ENCODE measurements at regions not wholly inside any gene's neighbourhood (a gene's known extent, or its start where the extent isn't known, plus 50 kb on each side); places are given as distances from the start of the nearest gene placed in this dataset.

- POLR2A ChIA-PET, result no interaction called here
- intact Hi-C loops (cut with micrococcal nuclease; ENCODE audit: unreplicated experiment), result no loop called here
Measured at GRCh38 chr11:92098172-92098571, 126.4 kb upstream of the FAT3 start.

DNA sequence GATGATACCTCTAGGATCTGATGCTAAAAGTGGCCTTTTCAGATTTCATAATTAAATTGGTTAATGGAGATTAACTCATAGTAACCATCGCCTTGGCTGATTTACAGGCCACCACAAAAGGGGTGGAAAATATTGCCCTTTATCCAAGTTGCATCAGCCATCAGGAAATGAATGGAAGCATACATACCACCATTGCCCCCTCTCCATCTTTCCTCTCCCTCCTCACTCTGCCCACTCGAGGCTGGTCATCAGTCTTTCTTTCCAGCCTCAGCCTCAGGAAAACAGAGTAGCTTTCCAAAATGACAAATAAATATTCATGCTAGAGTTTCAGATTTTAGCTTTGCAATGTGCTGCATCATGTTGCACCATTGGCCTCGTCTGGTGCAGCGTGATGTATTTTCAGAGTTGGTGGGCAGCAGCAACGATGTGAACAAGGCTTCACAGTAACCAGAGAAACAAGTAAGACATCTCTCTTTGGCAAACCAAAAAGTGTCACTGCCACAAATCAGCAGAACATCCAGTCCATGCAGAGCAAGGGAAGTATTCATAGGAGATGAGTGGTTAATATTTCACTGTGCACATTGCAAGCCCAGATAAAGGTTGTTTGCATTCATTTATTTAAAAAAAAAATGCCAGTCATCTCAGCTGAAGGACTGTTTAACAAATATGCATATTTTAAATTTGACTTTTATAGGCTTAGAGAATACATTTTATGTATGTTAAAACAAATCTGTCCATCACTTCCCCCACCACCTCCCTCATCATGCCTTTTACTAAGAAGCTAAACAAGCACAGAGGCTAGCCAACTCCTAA is 136.7 kb upstream of the FAT3 start:
- H3K27me3 ChIP-seq (replicated peaks; ENCODE audit: control insufficient read depth, insufficient read depth, low read length), result no peaks in the 10 kb centered on the region
- Mint-ChIP-seq H3K27ac (ENCODE audit: unreplicated experiment) (no peak overlapping the region), H3K4me3 (ENCODE audit: unreplicated experiment) (no peak overlapping the region), H3K9me3 (ENCODE audit: unreplicated experiment) (no peaks in the 10 kb centered on the region), H3K4me1 (ENCODE audit: low read depth, unreplicated experiment) (no peaks in the 10 kb centered on the region), H3K27me3 (ENCODE audit: insufficient read depth, unreplicated experiment) (peaks cover 7% of the 10 kb centered on the region), H3K36me3 (ENCODE audit: insufficient read depth, unreplicated experiment) (no peaks in the 10 kb centered on the region)
- no TSS peak for BruUV-seq (replicated peaks)
- ChIA-PET CTCF (no interaction called here), POLR2A (no interaction called here)
- no peak overlapping the region for H3K4me3 ChIP-seq (ENCODE audit: low read depth, low read length)
- no peak for DNase-seq
- intact Hi-C loops (cut with micrococcal nuclease; ENCODE audit: unreplicated experiment), result no loop called here
- H3K4me1 ChIP-seq, result no peaks in the 10 kb centered on the region
- peaks cover 3% of the 10 kb centered on the region; the same call in 1 of the 2 replicates for H3K9me3 ChIP-seq
- TF ChIP-seq, protein P1, sequence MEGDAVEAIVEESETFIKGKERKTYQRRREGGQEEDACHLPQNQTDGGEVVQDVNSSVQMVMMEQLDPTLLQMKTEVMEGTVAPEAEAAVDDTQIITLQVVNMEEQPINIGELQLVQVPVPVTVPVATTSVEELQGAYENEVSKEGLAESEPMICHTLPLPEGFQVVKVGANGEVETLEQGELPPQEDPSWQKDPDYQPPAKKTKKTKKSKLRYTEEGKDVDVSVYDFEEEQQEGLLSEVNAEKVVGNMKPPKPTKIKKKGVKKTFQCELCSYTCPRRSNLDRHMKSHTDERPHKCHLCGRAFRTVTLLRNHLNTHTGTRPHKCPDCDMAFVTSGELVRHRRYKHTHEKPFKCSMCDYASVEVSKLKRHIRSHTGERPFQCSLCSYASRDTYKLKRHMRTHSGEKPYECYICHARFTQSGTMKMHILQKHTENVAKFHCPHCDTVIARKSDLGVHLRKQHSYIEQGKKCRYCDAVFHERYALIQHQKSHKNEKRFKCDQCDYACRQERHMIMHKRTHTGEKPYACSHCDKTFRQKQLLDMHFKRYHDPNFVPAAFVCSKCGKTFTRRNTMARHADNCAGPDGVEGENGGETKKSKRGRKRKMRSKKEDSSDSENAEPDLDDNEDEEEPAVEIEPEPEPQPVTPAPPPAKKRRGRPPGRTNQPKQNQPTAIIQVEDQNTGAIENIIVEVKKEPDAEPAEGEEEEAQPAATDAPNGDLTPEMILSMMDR (IDR thresholded peaks at IDR 0.05; ENCODE audit: insufficient read depth in 1 of 2, low read depth in 1 of 2, low read length in 1 of 2, severe bottlenecking in 1 of 2, unreplicated experiment in 1 of 2), result no peak
- H3K36me3 ChIP-seq (ENCODE audit: control insufficient read depth, insufficient read depth, low read length), result no peaks in the 10 kb centered on the region

More at GRCh38 chr11:92098172-92098571, 126.4 kb upstream of the FAT3 start:
- Mint-ChIP-seq H3K27ac (ENCODE audit: unreplicated experiment) (no peak overlapping the region), H3K27me3 (ENCODE audit: insufficient read depth, unreplicated experiment) (peaks cover 3% of the 10 kb centered on the region), H3K9me3 (ENCODE audit: unreplicated experiment) (no peaks in the 10 kb centered on the region), H3K4me3 (ENCODE audit: unreplicated experiment) (no peak overlapping the region), H3K36me3 (ENCODE audit: insufficient read depth, unreplicated experiment) (no peaks in the 10 kb centered on the region), H3K4me1 (ENCODE audit: low read depth, unreplicated experiment) (no peaks in the 10 kb centered on the region)
- H3K4me3 ChIP-seq (ENCODE audit: low read depth, low read length), result no peak overlapping the region
- no peaks in the 10 kb centered on the region for H3K36me3 ChIP-seq (ENCODE audit: control insufficient read depth, insufficient read depth, low read length)
- CTCF ChIA-PET, result no interaction called here
- BruUV-seq (replicated peaks), result no TSS peak
- DNase-seq, result no peak
- H3K4me1 ChIP-seq, result no peaks in the 10 kb centered on the region
- no peaks in the 10 kb centered on the region for H3K27me3 ChIP-seq (replicated peaks; ENCODE audit: control insufficient read depth, insufficient read depth, low read length)
- no peaks in the 10 kb centered on the region for H3K9me3 ChIP-seq
- TF ChIP-seq, protein P1 (IDR thresholded peaks at IDR 0.05; ENCODE audit: insufficient read depth in 1 of 2, low read depth in 1 of 2, low read length in 1 of 2, severe bottlenecking in 1 of 2, unreplicated experiment in 1 of 2), result no peak

DNA sequence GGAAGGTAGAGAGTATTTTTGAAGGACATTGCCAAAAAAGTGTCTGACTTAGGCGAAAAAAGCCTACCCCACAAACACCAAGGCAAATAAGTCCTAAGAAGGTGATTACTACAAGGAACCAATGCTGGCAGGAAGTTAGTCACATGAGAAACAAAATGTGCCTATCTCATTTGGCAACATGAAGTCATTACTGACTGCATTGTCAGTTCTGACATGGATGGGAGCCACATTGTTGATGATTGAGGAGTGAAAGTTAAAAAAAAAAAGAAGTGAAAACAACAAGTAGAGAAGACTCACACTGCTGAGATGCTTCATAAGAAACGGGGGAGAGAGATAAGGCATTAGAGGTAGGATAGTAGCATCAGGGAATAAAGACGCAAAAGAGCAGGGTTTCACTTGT is 141.5 kb upstream of the FAT3 start:
- no peak overlapping the region for H3K27ac Mint-ChIP-seq (ENCODE audit: unreplicated experiment)
- intact Hi-C loops (cut with micrococcal nuclease; ENCODE audit: unreplicated experiment), result no loop called here
- CTCF ChIA-PET, result no interaction called here

More for the DNA sequence above, 141.5 kb upstream of the FAT3 start:
- H3K36me3 Mint-ChIP-seq (ENCODE audit: insufficient read depth, unreplicated experiment), result no peaks in the 10 kb centered on the region
- POLR2A ChIA-PET, result no interaction called here
- no peaks in the 10 kb centered on the region for H3K4me1 Mint-ChIP-seq (ENCODE audit: low read depth, unreplicated experiment)
- TF ChIP-seq, protein P1 (IDR thresholded peaks at IDR 0.05; ENCODE audit: insufficient read depth in 1 of 2, low read depth in 1 of 2, low read length in 1 of 2, severe bottlenecking in 1 of 2, unreplicated experiment in 1 of 2), result no peak
- no peak overlapping the region for H3K4me3 Mint-ChIP-seq (ENCODE audit: unreplicated experiment)
- H3K36me3 ChIP-seq (ENCODE audit: control insufficient read depth, insufficient read depth, low read length), result no peaks in the 10 kb centered on the region
- H3K27me3 ChIP-seq (replicated peaks; ENCODE audit: control insufficient read depth, insufficient read depth, low read length), result no peaks in the 10 kb centered on the region
- peaks cover 7% of the 10 kb centered on the region for H3K27me3 Mint-ChIP-seq (ENCODE audit: insufficient read depth, unreplicated experiment)
- no peaks in the 10 kb centered on the region for H3K9me3 ChIP-seq
- BruUV-seq (replicated peaks), result no TSS peak
- no peaks in the 10 kb centered on the region for H3K4me1 ChIP-seq
- no peaks in the 10 kb centered on the region for H3K9me3 Mint-ChIP-seq (ENCODE audit: unreplicated experiment)
- no peak overlapping the region for H3K4me3 ChIP-seq (ENCODE audit: low read depth, low read length)
- no peak for DNase-seq

All from Caco-2 (cell line).